H7 (cell line): ENCODE measurements at regions not wholly inside any gene's neighbourhood (a gene's known extent, or its start where the extent isn't known, plus 50 kb on each side); places are given as distances from the start of the nearest gene placed in this dataset.

ENCODE experiments used
- DNase-seq: peaks from one replicate; pipeline ENCODE4 v3.0.0; 2012
- H3K27me3 ChIP-seq: 2 replicates; pipeline ENCODE4 v1.6.0; 2011; ENCODE audit warnings: mild to moderate bottlenecking, low read length; ENCODE audit not compliant: control insufficient read depth, insufficient read depth
- H3K36me3 ChIP-seq: replicated peaks from 2 replicates; pipeline ENCODE4 v1.5.1; 2011; ENCODE audit warnings: low read length; ENCODE audit not compliant: control insufficient read depth, insufficient read depth
- H3K4me3 ChIP-seq: 2 replicates; pipeline ENCODE4 v1.5.1; 2011; ENCODE audit warnings: low read depth, mild to moderate bottlenecking, control low read depth, low read length, moderate library complexity; ENCODE audit not compliant: insufficient read depth

DNA sequence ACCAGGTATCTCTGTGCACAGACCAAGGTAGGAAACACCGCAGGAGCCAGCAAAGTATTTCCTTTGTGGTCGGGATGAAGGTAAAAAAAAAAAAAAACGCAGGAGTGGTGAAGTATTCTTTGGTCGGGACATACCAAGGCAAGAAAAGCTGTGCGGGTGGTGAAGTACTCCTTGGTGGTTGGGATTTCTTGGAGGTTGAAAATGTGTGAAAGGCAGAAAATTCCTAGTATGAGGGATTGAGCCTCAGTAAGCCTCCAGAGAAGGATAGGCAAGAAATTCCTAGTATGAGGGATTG lies 802.6 kb downstream of the PLA2G4A start:
- no peak for DNase-seq
- H3K4me3 ChIP-seq: no peak overlapping the region
- H3K27me3 ChIP-seq: no peaks in the 10 kb centered on the region
- H3K36me3 ChIP-seq: no peaks in the 10 kb centered on the region

DNA sequence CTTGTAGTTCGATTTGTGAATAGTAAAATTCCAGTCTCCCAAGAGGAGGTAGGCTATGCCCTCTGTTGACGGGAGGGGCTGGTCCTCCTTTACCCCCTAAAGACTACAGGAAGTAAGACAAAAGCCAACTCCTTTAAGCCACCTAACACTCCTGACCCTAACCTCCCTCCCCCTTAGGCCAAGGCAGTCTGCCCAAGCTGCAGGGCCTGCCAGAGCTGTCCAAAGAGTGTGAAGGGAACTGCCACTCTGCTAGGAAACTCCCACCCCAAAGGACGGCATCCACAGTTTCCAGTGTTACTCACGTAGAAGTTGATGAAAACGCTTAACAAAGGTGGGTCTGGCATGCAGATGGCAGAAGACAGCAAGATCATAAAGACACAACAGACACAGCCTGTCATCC lies 803.2 kb downstream of the PLA2G4A start:
- no peaks in the 10 kb centered on the region for H3K27me3 ChIP-seq
- H3K4me3 ChIP-seq: no peak overlapping the region
- no peaks in the 10 kb centered on the region for H3K36me3 ChIP-seq
- no peak for DNase-seq

DNA sequence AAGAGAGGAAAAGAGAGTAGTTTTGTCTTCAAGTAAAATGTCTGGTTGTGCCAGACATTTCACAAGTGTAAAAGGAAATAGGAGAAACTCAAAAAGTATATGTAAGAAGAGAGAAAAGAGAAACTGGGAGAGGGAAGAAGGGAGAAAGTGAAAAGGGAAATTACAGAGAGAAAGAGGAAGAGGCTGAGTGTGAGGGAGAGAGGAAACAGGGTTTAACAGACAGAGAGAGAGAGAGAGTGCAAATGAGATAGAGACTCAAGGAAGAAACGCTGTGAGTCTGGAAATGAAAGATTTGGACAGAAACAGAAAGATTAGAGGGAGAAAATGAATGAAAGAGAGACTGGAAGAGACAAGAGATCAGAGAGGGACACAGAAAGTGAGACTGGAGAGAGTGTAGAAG lies 806.2 kb downstream of the PLA2G4A start:
- Histone ChIP-seq H3K4me3 (no peak overlapping the region), H3K27me3 (no peaks in the 10 kb centered on the region), H3K36me3 (no peaks in the 10 kb centered on the region)
- DNase-seq: no peak

DNA sequence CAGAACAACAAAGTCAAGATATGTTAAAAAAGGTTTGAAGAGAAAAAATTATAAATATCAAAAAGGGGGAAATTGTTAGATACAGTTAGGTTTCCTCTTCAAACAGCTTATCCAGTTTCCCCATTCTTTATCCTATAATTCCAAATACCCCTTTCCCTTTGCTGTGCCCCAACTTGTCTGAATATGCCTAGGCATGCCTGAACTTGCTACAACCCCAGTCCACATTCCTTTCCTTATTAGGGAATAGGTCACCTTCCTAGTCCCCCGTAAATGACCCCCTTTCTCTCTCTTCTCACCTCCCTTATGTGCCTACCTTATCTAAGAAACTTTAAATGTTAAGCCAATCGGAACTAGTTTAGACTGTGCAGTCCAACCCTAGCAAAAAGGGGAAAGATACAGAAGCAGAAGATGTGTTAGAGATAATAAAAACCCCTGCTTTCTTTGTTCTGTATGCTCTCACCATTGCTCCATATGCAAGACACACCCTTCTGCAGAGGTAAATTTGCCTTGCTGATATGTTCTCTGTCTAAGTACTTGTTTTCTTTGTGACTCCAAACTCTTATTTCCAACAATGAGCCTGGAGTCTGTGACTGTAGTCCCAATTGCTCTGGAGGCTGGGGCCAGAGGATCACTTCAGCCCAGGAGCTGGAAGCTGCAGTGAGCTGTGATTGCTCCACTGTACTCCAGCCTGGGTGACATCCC lies 810.1 kb downstream of the PLA2G4A start:
- Histone ChIP-seq H3K27me3 (no peaks in the 10 kb centered on the region), H3K4me3 (no peak overlapping the region)
- no peak for DNase-seq

DNA sequence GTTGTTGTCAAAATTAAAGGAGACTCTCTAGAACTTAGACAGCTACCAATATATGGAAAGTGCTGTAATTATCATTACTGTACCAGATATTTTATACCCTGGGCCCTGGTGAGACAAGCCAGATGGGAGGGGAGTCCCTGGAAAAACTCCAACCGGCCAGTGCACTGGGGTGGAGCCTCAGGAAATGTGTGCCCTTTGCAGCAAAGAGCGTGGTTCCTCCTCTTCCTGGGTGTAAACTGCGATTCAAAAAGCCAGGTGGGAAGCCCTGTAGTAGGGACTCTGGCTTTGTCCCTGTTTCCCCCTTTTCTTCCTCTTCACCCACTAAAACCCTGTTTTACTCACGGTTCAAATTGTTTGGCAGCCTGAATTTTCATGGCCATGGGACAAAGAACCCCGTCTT lies 812.3 kb downstream of the PLA2G4A start:
- Histone ChIP-seq H3K36me3 (no peaks in the 10 kb centered on the region; the same call in 1 of the 2 replicates), H3K4me3 (peak overlapping the region; percentile 42; the same call in 1 of the 2 replicates), H3K27me3 (no peaks in the 10 kb centered on the region)
- no peak for DNase-seq

More for the DNA sequence above, 810.1 kb downstream of the PLA2G4A start:
- H3K36me3 ChIP-seq: no peaks in the 10 kb centered on the region

DNA sequence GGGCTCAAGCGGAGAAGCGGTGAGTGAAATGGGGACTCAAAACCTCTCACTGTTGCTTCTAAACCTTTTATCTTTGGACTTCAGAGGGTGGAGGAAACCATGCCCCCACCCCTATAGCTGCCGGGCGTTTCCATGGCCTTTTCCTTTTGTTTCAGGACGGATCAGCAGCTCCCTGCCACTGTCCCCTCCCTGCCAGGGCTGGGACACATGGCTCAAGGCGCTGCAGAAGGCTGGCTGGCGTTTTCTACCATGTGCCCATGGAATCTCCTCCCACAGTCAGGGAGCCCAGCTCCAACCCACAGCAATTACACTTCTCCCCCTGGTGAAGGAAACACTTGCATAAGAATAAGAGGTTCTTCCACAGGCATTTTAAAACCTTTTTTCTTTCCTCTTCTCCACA lies 812.7 kb downstream of the PLA2G4A start:
- Histone ChIP-seq H3K27me3 (no peaks in the 10 kb centered on the region), H3K36me3 (no peaks in the 10 kb centered on the region; the same call in 1 of the 2 replicates), H3K4me3 (peak overlapping the region; percentile 42; the same call in 1 of the 2 replicates)
- DNase-seq: no peak

DNA sequence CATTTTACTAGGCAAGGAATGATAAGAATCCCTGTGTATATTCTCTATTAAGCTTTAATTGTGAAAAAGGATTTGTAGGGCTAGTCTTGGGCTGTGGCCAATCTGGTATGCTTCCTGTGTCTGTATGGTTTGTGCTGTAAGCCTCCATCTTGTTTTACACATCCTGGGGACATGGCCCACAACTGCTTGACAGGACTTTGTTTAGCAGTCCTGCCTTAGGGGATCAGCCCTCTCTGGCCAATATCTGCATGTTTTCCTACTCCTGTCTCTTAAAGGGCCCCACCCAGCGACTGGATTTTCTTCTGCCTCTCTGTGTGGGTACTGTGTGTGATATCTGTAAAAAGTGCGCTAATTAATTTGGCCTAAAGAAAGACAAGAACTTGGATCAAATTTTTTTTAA lies 813.2 kb downstream of the PLA2G4A start:
- H3K4me3 ChIP-seq: peak overlapping the region; percentile 42; the same call in 1 of the 2 replicates

DNA sequence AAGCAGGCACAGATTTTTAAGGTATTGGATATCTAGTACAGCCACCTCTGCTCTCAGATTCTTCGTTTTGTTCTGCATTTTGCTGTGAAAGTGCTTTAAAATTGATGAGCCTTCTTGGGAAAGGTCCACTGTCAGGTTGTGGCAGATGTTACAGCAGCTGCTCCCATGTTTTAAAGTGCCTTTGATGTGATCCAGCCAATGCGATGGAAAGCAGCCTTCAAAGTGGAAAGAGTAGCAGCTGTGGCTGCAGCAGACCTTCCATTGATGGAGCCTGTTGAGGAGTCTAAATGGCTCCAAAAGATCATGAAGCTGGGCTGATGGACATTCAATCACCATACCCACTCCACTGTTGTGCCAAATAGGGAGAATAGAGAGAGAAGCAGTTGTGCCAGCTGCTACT lies 816.9 kb downstream of the PLA2G4A start:
- no peak for DNase-seq
- Histone ChIP-seq H3K27me3 (no peaks in the 10 kb centered on the region), H3K36me3 (no peaks in the 10 kb centered on the region; the same call in none of the 2 replicates), H3K4me3 (no peak overlapping the region)

More for the DNA sequence above, 813.2 kb downstream of the PLA2G4A start:
- DNase-seq: no peak
- Histone ChIP-seq H3K36me3 (no peaks in the 10 kb centered on the region; the same call in 1 of the 2 replicates), H3K27me3 (no peaks in the 10 kb centered on the region)

DNA sequence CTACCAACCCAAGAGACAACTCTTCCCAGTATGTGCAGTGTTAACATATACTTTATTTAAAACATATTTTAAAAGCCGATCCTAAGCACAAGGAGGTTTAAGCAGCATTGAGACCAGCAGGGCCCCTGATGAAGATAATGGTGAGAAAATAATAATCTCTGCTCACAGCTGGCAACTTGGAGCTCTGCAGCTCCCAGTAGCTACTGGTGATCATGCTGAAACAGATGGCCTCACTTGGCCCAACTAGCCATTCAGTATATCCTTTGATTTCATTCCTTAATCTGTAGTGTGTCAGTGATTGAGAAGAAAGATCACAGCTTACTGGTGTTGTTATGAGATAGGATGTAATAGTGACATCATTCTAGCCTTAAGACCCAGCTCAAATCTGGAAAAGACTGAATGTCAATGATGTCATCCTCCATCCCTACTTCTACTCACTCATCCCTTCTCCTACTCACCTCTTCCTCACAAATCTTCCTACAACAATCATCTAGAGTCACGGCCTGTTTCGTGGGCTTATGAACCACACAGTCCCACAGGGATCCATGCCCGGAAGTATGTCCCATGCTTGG lies 817.9 kb downstream of the PLA2G4A start:
- DNase-seq: no peak
- H3K36me3 ChIP-seq: no peaks in the 10 kb centered on the region; the same call in none of the 2 replicates
- H3K4me3 ChIP-seq: no peak overlapping the region
- no peaks in the 10 kb centered on the region for H3K27me3 ChIP-seq

DNA sequence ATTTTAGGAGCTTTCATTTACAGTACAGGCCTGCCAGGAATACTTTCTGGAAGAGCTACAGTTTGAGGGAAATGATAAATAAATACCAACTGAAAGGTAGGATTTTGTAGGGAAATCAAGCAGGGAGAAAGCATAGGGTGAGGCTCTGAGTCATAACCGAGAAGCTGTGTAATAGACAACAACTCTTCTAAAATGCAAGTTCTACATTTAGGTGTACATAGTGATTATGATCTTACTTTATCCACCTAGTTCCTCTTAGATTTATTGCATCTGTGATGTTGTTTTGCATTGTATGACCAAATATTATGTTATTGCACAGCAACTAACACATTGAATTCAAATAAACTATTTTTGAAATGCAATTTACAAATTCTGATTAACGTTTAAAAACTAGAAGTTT lies 819.3 kb downstream of the PLA2G4A start:
- Histone ChIP-seq H3K27me3 (no peaks in the 10 kb centered on the region), H3K4me3 (no peak overlapping the region), H3K36me3 (no peaks in the 10 kb centered on the region; the same call in none of the 2 replicates)
- no peak for DNase-seq

DNA sequence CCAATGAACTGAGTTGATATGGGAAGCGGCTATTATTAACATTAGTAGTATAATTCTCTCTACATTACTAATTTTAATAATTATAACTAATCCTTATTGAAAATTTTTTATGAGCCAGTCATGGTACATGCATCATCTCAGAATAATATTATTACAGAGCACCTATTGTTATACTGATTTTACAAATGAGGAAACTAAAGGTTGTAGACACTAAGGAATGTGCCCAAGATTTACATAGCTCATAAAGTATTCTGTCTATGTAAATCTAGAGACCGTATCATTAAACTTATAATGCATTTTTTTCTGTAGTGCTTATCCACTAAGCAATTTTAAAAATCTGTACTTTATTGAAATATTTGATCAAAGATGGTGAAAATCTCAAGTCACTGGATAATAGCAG lies 825.9 kb downstream of the PLA2G4A start:
- H3K27me3 ChIP-seq: no peaks in the 10 kb centered on the region
- no peaks in the 10 kb centered on the region for H3K36me3 ChIP-seq
- DNase-seq: no peak
- no peak overlapping the region for H3K4me3 ChIP-seq

DNA sequence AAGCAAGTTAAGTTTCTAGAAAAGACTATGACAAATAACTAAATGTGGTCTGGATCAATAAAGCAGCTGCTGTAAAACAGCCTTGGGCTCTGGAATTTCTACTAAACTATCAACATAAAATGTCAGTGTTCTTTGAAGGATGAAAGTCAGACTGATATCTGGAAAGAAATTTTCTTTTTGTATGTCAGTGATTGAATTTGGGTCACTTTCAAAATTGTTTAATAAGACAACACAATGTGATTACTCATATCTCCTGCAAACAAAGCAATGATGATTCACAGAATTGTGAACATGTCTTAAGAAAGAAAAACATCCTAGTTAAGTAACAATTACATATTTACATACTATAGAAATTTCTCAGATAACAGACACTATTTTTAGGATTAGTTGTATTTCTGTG lies 826.4 kb downstream of the PLA2G4A start:
- Histone ChIP-seq H3K36me3 (no peaks in the 10 kb centered on the region), H3K27me3 (no peaks in the 10 kb centered on the region), H3K4me3 (no peak overlapping the region)
- DNase-seq: no peak

DNA sequence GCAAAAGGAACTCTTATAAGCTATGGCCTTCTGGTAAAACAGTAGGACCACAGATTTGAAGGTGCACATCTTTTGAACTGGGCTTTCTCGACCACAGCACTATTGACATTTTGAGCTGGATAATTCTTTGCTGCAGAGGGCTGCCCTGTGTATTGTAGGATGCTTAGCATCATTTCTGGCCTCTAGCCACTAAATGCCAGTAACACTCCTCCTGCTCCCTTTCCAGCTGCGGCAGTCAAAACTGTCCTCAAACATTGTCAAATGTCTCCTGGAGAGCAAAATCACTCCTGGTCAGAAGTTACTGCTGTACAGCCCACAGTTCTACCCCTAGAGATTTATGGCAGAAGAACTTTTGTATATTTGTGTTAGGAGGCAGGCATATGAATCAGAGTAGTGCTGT lies 836.7 kb downstream of the PLA2G4A start:
- H3K4me3 ChIP-seq: no peak overlapping the region
- H3K36me3 ChIP-seq: peaks cover 3% of the 10 kb centered on the region
- no peaks in the 10 kb centered on the region for H3K27me3 ChIP-seq
- no peak for DNase-seq

DNA sequence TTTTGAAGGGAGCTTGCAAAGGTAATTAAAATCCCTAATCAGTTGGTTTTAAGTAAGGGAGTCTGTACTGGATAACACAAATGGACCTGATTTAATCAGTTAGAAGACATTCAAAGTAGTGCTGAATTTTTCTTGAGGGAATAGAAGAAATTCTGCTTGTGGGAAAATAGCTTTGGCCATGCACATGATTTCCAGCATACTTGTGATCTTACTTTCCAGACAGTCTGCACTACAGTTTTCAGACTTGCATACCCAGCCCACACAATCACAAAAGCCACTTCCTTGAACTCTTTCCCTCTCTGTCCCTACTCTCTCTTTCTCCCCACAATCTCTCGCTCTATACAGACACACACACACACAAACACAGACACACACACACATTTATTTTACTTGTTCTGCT lies 852.1 kb downstream of the PLA2G4A start:
- no peak overlapping the region for H3K4me3 ChIP-seq
- no peaks in the 10 kb centered on the region for H3K36me3 ChIP-seq
- DNase-seq: no peak
- H3K27me3 ChIP-seq: no peaks in the 10 kb centered on the region

DNA sequence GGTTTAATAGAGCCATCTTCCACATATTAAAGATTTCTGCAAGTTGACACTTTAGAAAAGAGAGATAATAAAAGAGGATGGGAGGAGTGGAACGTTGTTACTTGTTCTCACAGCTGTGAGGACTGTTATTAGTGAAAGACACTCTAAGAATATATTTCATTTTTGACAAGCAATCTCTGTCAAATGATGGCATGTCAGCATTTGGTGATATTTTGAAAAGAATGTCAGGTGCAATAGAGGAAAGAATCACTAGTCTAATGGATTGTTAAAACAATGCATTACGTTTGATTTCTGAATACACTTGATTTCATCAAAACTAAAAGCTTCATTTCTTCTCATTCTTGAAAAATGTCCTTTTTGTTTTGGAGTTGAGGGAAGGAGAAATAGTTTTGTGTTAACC lies 853.4 kb downstream of the PLA2G4A start:
- no peak for DNase-seq
- Histone ChIP-seq H3K27me3 (no peaks in the 10 kb centered on the region), H3K36me3 (no peaks in the 10 kb centered on the region), H3K4me3 (no peak overlapping the region)
